HepG2 (cell line): ENCODE measurements at regions not wholly inside any gene's neighbourhood (a gene's known extent, or its start where the extent isn't known, plus 50 kb on each side); places are given as distances from the start of the nearest gene placed in this dataset.

Experiments used
- AHDC1 ChIP-seq: sonication (generic); formaldehyde crosslinking; IDR thresholded peaks from 2 replicates; pipeline ENCODE4 v1.5.1; 2020; ENCODE audit warnings: mild to moderate bottlenecking, missing genetic modification reagents, borderline replicate concordance
- CEBPG ChIP-seq: IDR thresholded peaks from 2 replicates; pipeline ENCODE4 v1.6.1; 2016
- ETV5 ChIP-seq: IDR thresholded peaks from 2 replicates; pipeline ENCODE4 v1.6.1; 2018; ENCODE audit warnings: missing biosample characterization, missing genetic modification reagents, inconsistent platforms, borderline replicate concordance
- HHEX ChIP-seq: IDR thresholded peaks from 2 replicates; pipeline ENCODE4 v1.6.1; 2016; ENCODE audit warnings: control low read depth
- HNF4A ChIP-seq: sonication (generic); formaldehyde crosslinking; IDR thresholded peaks from 2 replicates; pipeline ENCODE4 v1.4.0; 2020; ENCODE audit warnings: missing genetic modification reagents
- ISX ChIP-seq: sonication (generic); formaldehyde crosslinking; conservative IDR thresholded peaks from 2 replicates; pipeline ENCODE4 v1.5.0; 2020; ENCODE audit warnings: missing genetic modification reagents
- PITX1 ChIP-seq: sonication (generic); formaldehyde crosslinking; IDR thresholded peaks from 2 replicates; pipeline ENCODE4 v1.5.1; 2020; ENCODE audit warnings: mild to moderate bottlenecking, missing genetic modification reagents
- RCOR2 ChIP-seq: IDR thresholded peaks from 2 replicates; pipeline ENCODE4 v1.6.1; 2016; ENCODE audit warnings: missing biosample characterization, missing genetic modification reagents
- RFXAP ChIP-seq: sonication (generic); formaldehyde crosslinking; IDR thresholded peaks from 2 replicates; pipeline ENCODE4 v1.4.0; 2020; ENCODE audit warnings: missing genetic modification reagents, borderline replicate concordance
- ZBTB34 ChIP-seq: sonication (generic); formaldehyde crosslinking; IDR thresholded peaks from 2 replicates; pipeline ENCODE4 v1.8.0; 2022; ENCODE audit warnings: mild to moderate bottlenecking, missing genetic modification reagents
- ZBTB43 ChIP-seq: sonication (generic); formaldehyde crosslinking; conservative IDR thresholded peaks from 2 replicates; pipeline ENCODE4 v1.4.0; 2020; ENCODE audit warnings: missing genetic modification reagents
- ZKSCAN1 ChIP-seq: fragments of 150-350 bp; IDR thresholded peaks from 2 replicates; pipeline ENCODE4 v1.6.1; 2014; ENCODE audit warnings: low read length
- ZNF121 ChIP-seq: sonication (generic); formaldehyde crosslinking; IDR thresholded peaks from 2 replicates; pipeline ENCODE4 v1.5.0; 2020; ENCODE audit warnings: mild to moderate bottlenecking, missing genetic modification reagents
- ZNF18 ChIP-seq: sonication (generic); formaldehyde crosslinking; IDR thresholded peaks from 2 replicates; pipeline ENCODE4 v1.8.0; 2022; ENCODE audit warnings: mild to moderate bottlenecking, missing genetic modification reagents; ENCODE audit not compliant: insufficient replicate concordance
- ZNF3 ChIP-seq: IDR thresholded peaks from 2 replicates; pipeline ENCODE4 v1.7.0; 2017; ENCODE audit warnings: inconsistent platforms
- ZNF460 ChIP-seq: sonication (generic); formaldehyde crosslinking; IDR thresholded peaks from 2 replicates; pipeline ENCODE4 v1.5.1; 2020; ENCODE audit warnings: missing genetic modification reagents, mild to moderate bottlenecking, borderline replicate concordance
- ZNF672 ChIP-seq: sonication (generic); formaldehyde crosslinking; IDR thresholded peaks from 2 replicates; pipeline ENCODE4 v1.8.1; 2022; ENCODE audit warnings: missing genetic modification reagents
- ZNF704 ChIP-seq: sonication (generic); formaldehyde crosslinking; IDR thresholded peaks from 2 replicates; pipeline ENCODE4 v1.8.1; 2023; ENCODE audit warnings: mild to moderate bottlenecking, inconsistent platforms, moderate library complexity, missing genetic modification reagents, borderline replicate concordance

- peak; percentile 63 for TF ChIP-seq ZBTB34 (CRISPR knock-in tag)
- TF ChIP-seq ZNF3 (CRISPR knock-in tag) = peak; percentile 94
- no peak; the same call in 1 of the 2 replicates for TF ChIP-seq ZNF672 (CRISPR knock-in tag)
- peak; percentile 45 for TF ChIP-seq ZNF18 (CRISPR knock-in tag)
- TF ChIP-seq CEBPG (CRISPR knock-in tag) = peak; percentile 81
- TF ChIP-seq ZNF121 = peak; percentile 96
- peak; percentile 90 for TF ChIP-seq PITX1
- TF ChIP-seq HHEX (CRISPR knock-in tag) = peak; percentile 65; the same call in 1 of the 2 replicates
- 0 out of 2 replicates have a peak, but pooled peaks have one; percentile 3 for TF ChIP-seq AHDC1 (CRISPR knock-in tag)
- TF ChIP-seq ISX (CRISPR knock-in tag) = no peak
- peak; percentile 11; the same call in 1 of the 2 replicates for TF ChIP-seq ZBTB43 (CRISPR knock-in tag)
- peak; percentile 73; the same call in 1 of the 2 replicates for TF ChIP-seq ZNF704 (CRISPR knock-in tag)
- TF ChIP-seq HNF4A (CRISPR knock-in tag) = peak; percentile 93
- no peak; the same call in 1 of the 2 replicates for TF ChIP-seq ETV5 (CRISPR knock-in tag)
- peak; percentile 81; the same call in 1 of the 2 replicates for TF ChIP-seq RCOR2 (CRISPR knock-in tag)
- TF ChIP-seq ZKSCAN1 = no peak; the same call in 1 of the 2 replicates
- TF ChIP-seq RFXAP (CRISPR knock-in tag) = no peak; the same call in 1 of the 2 replicates
- peak; percentile 11; the same call in 1 of the 2 replicates for TF ChIP-seq ZNF460 (CRISPR knock-in tag)
These were observed 57.6 kb upstream of the LOC128125822 start (continued) for GRCh38 chr6:63514488-63515173.
